Astrocyte (in vitro differentiated cells and primary cell): ENCODE measurements at regions not wholly inside any gene's neighbourhood (a gene's known extent, or its start where the extent isn't known, plus 50 kb on each side); places are given as distances from the start of the nearest gene placed in this dataset.

Source experiments
- DNase-seq: peaks from one replicate; pipeline ENCODE4 v3.0.0-alpha.2; 2010; ENCODE audit warnings: low read depth
- FAIRE-seq: peaks from 2 replicates; lab custom pipeline; 2011; peaks lifted over from hg19 to GRCh38; lab: Jason Lieb, UNC
- H2AFZ ChIP-seq: 2 replicates; pipeline ENCODE4 v1.6.0; 2012; ENCODE audit warnings: low read depth, low read length, inconsistent platforms
- H3K27ac ChIP-seq: 2 replicates; pipeline ENCODE4 v1.5.1; 2011; ENCODE audit warnings: low read depth, low read length, inconsistent platforms
- H3K27me3 ChIP-seq: 2 replicates; pipeline ENCODE4 v1.6.0; 2011; ENCODE audit warnings: low read length, inconsistent platforms; ENCODE audit not compliant: insufficient read depth
- H3K36me3 ChIP-seq: 2 replicates; pipeline ENCODE4 v1.5.1; 2011; ENCODE audit warnings: low read length, inconsistent platforms; ENCODE audit not compliant: insufficient read depth
- H3K4me1 ChIP-seq: 2 replicates; pipeline ENCODE4 v1.5.1; 2011; ENCODE audit warnings: low read length, inconsistent platforms; ENCODE audit not compliant: insufficient read depth
- H3K4me2 ChIP-seq: 2 replicates; pipeline ENCODE4 v1.6.0; 2012; ENCODE audit warnings: low read length, inconsistent platforms
- H3K4me3 ChIP-seq: 2 replicates; pipeline ENCODE4 v1.5.1; 2011; ENCODE audit warnings: low read depth, mild to moderate bottlenecking, low read length, inconsistent platforms; ENCODE audit not compliant: insufficient read depth
- H3K79me2 ChIP-seq: 2 replicates; pipeline ENCODE4 v1.6.0; 2012; ENCODE audit warnings: mild to moderate bottlenecking, low read length, inconsistent platforms; ENCODE audit not compliant: insufficient read depth
- H3K9ac ChIP-seq: 2 replicates; pipeline ENCODE4 v1.6.0; 2012; ENCODE audit warnings: mild to moderate bottlenecking, low read length, inconsistent platforms
- H3K9me3 ChIP-seq: 2 replicates; pipeline ENCODE4 v1.5.1; 2012; ENCODE audit warnings: low read depth, mild to moderate bottlenecking, low read length, inconsistent platforms; ENCODE audit not compliant: insufficient read depth
- H4K20me1 ChIP-seq: 2 replicates; pipeline ENCODE4 v1.6.0; 2012; ENCODE audit warnings: low read length, inconsistent platforms; ENCODE audit not compliant: insufficient read depth
- H3K27ac Mint-ChIP-seq: one replicate; pipeline ENCODE4 v1.8.0; 2021; ENCODE audit warnings: mild to moderate bottlenecking, mixed read lengths; ENCODE audit not compliant: unreplicated experiment
- H3K27me3 Mint-ChIP-seq: one replicate; pipeline ENCODE4 v1.8.0; 2021; ENCODE audit warnings: low read depth, mixed read lengths; ENCODE audit not compliant: unreplicated experiment
- H3K36me3 Mint-ChIP-seq: one replicate; pipeline ENCODE4 v1.8.0; 2021; ENCODE audit warnings: low read depth, mixed read lengths; ENCODE audit not compliant: unreplicated experiment
- H3K4me1 Mint-ChIP-seq: one replicate; pipeline ENCODE4 v1.8.0; 2021; ENCODE audit warnings: low read depth, mixed read lengths; ENCODE audit not compliant: unreplicated experiment
- H3K4me3 Mint-ChIP-seq: one replicate; pipeline ENCODE4 v1.8.0; 2021; ENCODE audit warnings: mild to moderate bottlenecking, moderate library complexity, mixed read lengths; ENCODE audit not compliant: unreplicated experiment
- H3K9me3 Mint-ChIP-seq: one replicate; pipeline ENCODE4 v1.8.0; 2021; ENCODE audit warnings: mild to moderate bottlenecking, mixed read lengths; ENCODE audit not compliant: unreplicated experiment
- CTCF ChIP-seq: IDR thresholded peaks from 2 replicates; pipeline ENCODE4 v1.5.1; 2011; ENCODE audit warnings: low read depth, mild to moderate bottlenecking, inconsistent platforms, low read length, moderate library complexity; ENCODE audit not compliant: insufficient read depth
- EZH2 ChIP-seq: IDR thresholded peaks from 2 replicates; pipeline ENCODE4 v1.6.1; 2012; ENCODE audit warnings: mild to moderate bottlenecking, low read length, inconsistent platforms; ENCODE audit not compliant: insufficient read depth

GRCh38 chr9:31677877-31678276 lies 706.6 kb upstream of the ACO1 start:
- TF ChIP-seq EZH2 (no peak), CTCF (no peak)

GRCh38 chr9:31683116-31683515 lies 701.3 kb upstream of the ACO1 start:
- Histone ChIP-seq H3K27me3 (no peaks in the 10 kb centered on the region), H2AFZ (no peak overlapping the region), H4K20me1 (no peaks in the 10 kb centered on the region), H3K4me1 (no peaks in the 10 kb centered on the region), H3K9ac (no peak overlapping the region), H3K79me2 (no peaks in the 10 kb centered on the region), H3K4me3 (no peak overlapping the region), H3K36me3 (no peaks in the 10 kb centered on the region), H3K9me3 (no peaks in the 10 kb centered on the region), H3K4me2 (no peak overlapping the region), H3K27ac (no peak overlapping the region)
- no peak overlapping the region for H3K4me3 Mint-ChIP-seq
- no peaks in the 10 kb centered on the region for H3K27me3 Mint-ChIP-seq
- peaks cover 6% of the 10 kb centered on the region for H3K4me1 Mint-ChIP-seq
- no peak overlapping the region for H3K27ac Mint-ChIP-seq
- no peaks in the 10 kb centered on the region for H3K9me3 Mint-ChIP-seq
- no peak for FAIRE-seq
- no peak for DNase-seq
- TF ChIP-seq CTCF (no peak), EZH2 (no peak)
- H3K36me3 Mint-ChIP-seq = no peaks in the 10 kb centered on the region

More at GRCh38 chr9:31677877-31678276, 706.6 kb upstream of the ACO1 start:
- no peaks in the 10 kb centered on the region for H3K79me2 ChIP-seq
- no peak for DNase-seq
- no peak overlapping the region for H3K4me3 ChIP-seq
- no peak overlapping the region for H3K9ac ChIP-seq
- Mint-ChIP-seq H3K27me3 (no peaks in the 10 kb centered on the region), H3K9me3 (no peaks in the 10 kb centered on the region), H3K27ac (no peak overlapping the region), H3K4me3 (no peak overlapping the region), H3K4me1 (peaks cover 6% of the 10 kb centered on the region), H3K36me3 (no peaks in the 10 kb centered on the region)
- H4K20me1 ChIP-seq = no peaks in the 10 kb centered on the region
- no peak overlapping the region for H2AFZ ChIP-seq
- H3K4me2 ChIP-seq = no peak overlapping the region
- H3K9me3 ChIP-seq = no peaks in the 10 kb centered on the region
- no peaks in the 10 kb centered on the region for H3K27me3 ChIP-seq
- H3K4me1 ChIP-seq = no peaks in the 10 kb centered on the region
- H3K27ac ChIP-seq = no peak overlapping the region
- no peaks in the 10 kb centered on the region for H3K36me3 ChIP-seq
- no peak for FAIRE-seq

GRCh38 chr9:31697956-31698355 lies 686.5 kb upstream of the ACO1 start:
- no peaks in the 10 kb centered on the region for H3K9me3 Mint-ChIP-seq
- no peak for DNase-seq
- no peak for TF ChIP-seq CTCF
- TF ChIP-seq EZH2 = no peak
- Histone ChIP-seq H3K4me1 (no peaks in the 10 kb centered on the region), H3K36me3 (no peaks in the 10 kb centered on the region), H3K27ac (no peak overlapping the region), H3K9ac (no peak overlapping the region), H3K4me2 (no peak overlapping the region), H3K9me3 (no peaks in the 10 kb centered on the region), H2AFZ (no peak overlapping the region), H3K79me2 (no peaks in the 10 kb centered on the region), H3K4me3 (no peak overlapping the region), H4K20me1 (no peaks in the 10 kb centered on the region), H3K27me3 (no peaks in the 10 kb centered on the region)
- H3K4me3 Mint-ChIP-seq = no peak overlapping the region
- no peaks in the 10 kb centered on the region for H3K27me3 Mint-ChIP-seq
- FAIRE-seq = no peak
- H3K27ac Mint-ChIP-seq = no peak overlapping the region
- H3K36me3 Mint-ChIP-seq = no peaks in the 10 kb centered on the region
- no peaks in the 10 kb centered on the region for H3K4me1 Mint-ChIP-seq
